ENCODE measurements at regions not wholly inside any gene's neighbourhood (a gene's known extent, or its start where the extent isn't known, plus 50 kb on each side); places are given as distances from the start of the nearest gene placed in this dataset.

DNA sequence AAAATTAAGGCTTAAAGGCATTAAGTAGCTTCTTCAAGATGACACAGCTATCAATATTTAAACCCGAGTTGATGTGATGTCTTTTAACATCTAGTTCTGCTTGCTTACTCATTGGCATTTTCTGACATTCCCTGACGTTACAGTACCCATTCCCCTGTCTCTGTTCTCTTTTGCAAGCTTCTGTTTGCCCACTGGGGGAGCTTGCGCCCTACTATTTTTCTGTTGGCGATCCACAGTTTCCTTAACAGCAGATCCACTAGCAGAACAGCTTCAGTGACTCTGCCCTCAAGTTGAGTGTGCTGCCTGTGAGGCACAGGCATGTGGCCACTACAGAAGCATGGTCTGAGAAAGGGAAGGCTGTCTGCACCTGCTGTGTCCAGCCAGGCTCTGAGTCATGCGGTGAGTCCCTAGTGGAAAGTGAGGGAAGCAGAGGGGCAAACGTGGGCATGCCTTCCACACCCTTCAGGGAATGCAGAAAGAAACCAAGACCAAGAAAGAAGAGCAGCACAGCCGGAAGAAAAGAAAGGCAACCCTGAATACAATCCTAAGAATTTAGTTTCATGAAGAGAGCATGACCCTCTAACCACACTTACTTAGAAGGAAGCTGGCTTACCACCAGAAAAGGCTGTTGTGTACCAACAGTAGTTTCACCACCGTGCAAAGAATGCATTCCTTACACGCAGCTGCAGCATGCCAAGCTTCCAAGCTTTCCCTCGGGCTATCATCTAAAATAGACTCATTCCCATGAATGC is 97.7 kb upstream of the VGLL2 start:
- H3K9me3 ChIP-seq = no peaks in the 10 kb centered on the region
- H3K4me1 ChIP-seq = no peaks in the 10 kb centered on the region
- DNase-seq (peak; percentile 14 to 73 (median 18)), ATAC-seq (peak; percentile 48)
- TF ChIP-seq POLR2A (IDR thresholded peaks at IDR 0.05) = no peak
- TF ChIP-seq, protein P1, sequence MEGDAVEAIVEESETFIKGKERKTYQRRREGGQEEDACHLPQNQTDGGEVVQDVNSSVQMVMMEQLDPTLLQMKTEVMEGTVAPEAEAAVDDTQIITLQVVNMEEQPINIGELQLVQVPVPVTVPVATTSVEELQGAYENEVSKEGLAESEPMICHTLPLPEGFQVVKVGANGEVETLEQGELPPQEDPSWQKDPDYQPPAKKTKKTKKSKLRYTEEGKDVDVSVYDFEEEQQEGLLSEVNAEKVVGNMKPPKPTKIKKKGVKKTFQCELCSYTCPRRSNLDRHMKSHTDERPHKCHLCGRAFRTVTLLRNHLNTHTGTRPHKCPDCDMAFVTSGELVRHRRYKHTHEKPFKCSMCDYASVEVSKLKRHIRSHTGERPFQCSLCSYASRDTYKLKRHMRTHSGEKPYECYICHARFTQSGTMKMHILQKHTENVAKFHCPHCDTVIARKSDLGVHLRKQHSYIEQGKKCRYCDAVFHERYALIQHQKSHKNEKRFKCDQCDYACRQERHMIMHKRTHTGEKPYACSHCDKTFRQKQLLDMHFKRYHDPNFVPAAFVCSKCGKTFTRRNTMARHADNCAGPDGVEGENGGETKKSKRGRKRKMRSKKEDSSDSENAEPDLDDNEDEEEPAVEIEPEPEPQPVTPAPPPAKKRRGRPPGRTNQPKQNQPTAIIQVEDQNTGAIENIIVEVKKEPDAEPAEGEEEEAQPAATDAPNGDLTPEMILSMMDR (IDR thresholded peaks at IDR 0.05) = peak in 1 of 7 experiments; percentile 29
- H3K27me3 ChIP-seq = no peaks in the 10 kb centered on the region
- intact Hi-C loops (cut with DNase I) = no loop called here
- 31 to 38% methylated on average over 10 of the region's 10 CpGs for whole genome bisulfite sequencing, 2 donors
- no peak overlapping the region for H3K4me3 ChIP-seq
- H3K27ac ChIP-seq = no peak overlapping the region
- H3K36me3 ChIP-seq (replicated peaks in 1 of 2; ENCODE audit: insufficient read depth in 1 of 2, low read depth in 2 of 2) = no peaks in the 10 kb centered on the region

DNA sequence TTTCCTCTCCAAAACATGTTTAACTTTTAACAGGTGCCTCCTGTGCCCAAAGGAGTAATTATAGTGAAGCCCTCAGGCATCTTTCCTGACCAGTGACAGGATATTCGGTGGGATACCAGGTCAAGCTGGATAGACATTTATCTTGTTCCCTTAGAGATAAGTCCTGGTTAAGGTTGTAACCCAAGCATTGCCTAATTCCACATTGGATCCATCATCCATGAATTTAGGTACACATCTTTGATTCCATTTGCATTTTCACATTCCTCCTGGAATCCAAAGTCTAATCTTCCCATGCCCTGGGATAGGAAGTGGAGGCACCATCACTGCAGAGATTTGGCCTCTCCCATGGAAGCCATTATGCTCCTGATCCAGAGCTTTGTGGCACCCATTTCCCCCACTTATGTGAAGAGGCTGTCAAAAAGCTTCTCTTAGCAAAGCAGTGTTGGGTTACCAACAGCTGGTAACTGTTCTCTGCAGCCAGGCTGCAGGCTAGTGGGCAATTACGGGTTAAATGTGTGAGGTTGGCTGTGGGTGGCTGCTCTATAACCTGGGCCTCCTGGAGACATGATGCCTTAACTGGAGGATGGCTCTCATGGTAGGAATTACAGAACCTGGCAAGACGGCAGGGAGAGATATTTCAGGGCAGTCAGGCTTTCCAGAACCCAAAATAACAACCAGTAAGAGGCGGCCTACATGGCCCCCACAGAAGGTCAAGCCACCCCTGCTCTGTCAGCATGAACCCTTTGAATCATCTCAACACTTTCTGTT is 96.9 kb upstream of the VGLL2 start:
- Histone ChIP-seq H3K27ac (no peak overlapping the region), H3K4me1 (no peaks in the 10 kb centered on the region), H3K36me3 (replicated peaks in 1 of 2; ENCODE audit: insufficient read depth in 1 of 2, low read depth in 2 of 2) (no peaks in the 10 kb centered on the region), H3K4me3 (no peak overlapping the region), H3K9me3 (no peaks in the 10 kb centered on the region), H3K27me3 (no peaks in the 10 kb centered on the region)
- 34 to 51% methylated on average over 4 of the region's 4 CpGs for WGBS, 2 donors
- no peak for TF ChIP-seq POLR2A (IDR thresholded peaks at IDR 0.05)
- TF ChIP-seq, protein P1 (IDR thresholded peaks at IDR 0.05) = no peak
- DNase-seq (no peak), ATAC-seq (no peak)
- intact Hi-C loops (cut with DNase I) = no loop called here

DNA sequence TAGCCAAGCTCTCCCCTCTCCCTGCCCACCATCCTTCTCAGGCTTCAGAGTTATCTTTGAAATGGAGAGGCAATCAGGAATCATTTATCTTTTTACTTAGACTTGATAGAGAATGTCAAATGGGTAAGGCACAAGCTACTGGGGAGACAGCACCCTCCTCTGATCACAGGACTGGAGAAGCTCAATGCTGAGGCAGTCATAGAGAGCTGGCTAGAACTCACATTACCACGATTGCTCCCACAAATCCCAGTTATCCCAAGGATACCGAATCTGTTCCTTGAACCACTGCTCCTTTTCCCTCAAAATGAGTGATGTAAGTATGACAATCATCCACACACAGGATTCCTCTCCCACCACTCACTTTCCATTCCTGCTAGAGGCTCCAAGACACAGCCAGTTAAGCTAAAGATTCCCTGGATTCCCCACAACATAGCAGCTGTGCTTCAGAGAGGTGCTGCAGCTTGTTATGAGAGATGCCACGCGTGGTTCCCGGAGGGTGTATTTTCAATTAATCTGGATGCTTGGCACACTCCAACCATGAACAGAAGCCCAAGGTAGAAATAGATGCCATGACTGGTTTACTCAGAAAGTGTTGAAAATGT is 96.2 kb upstream of the VGLL2 start:
- intact Hi-C loops (cut with DNase I) = no loop called here
- H3K9me3 ChIP-seq = no peaks in the 10 kb centered on the region
- DNase-seq (no peak), ATAC-seq (no peak)
- H3K4me1 ChIP-seq = no peaks in the 10 kb centered on the region
- H3K36me3 ChIP-seq (replicated peaks in 1 of 2; ENCODE audit: insufficient read depth in 1 of 2, low read depth in 2 of 2) = no peaks in the 10 kb centered on the region
- H3K27ac ChIP-seq = no peak overlapping the region
- H3K27me3 ChIP-seq = no peaks in the 10 kb centered on the region
- no peak overlapping the region for H3K4me3 ChIP-seq
- TF ChIP-seq, protein P1 (IDR thresholded peaks at IDR 0.05) = no peak
- TF ChIP-seq POLR2A (IDR thresholded peaks at IDR 0.05) = no peak
- WGBS, 2 donors = 47 to 51% methylated on average over 5 of the region's 5 CpGs

DNA sequence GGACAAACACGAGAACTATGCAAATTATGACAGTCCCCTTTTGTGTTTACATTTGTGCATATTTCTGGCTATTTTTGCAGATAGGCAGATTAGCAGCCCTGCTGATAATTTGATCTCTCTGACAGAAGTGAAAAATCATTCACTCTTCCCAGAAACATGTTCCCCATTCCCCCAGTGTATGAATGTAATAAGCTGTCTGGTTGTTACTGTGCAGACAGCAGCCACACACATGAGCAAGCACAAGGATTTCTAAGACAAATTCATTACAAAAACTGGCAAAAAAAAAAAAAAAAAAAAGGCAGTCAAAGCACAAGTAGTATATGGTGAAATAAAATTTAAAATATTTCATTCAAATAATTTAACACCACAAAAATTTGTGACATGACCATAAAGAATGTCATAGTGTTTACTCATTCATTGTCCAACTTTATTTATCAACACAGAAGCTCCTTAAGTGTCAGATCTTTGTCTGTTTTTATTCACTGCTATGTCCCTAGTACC is 95.5 kb upstream of the VGLL2 start:
- no peak overlapping the region for H3K4me3 ChIP-seq
- WGBS, 2 donors = 10 to 11% methylated on average over 1 of the region's 1 CpG

More for the DNA sequence above, 95.5 kb upstream of the VGLL2 start:
- no peak overlapping the region for H3K27ac ChIP-seq
- no peaks in the 10 kb centered on the region for H3K27me3 ChIP-seq
- H3K36me3 ChIP-seq (replicated peaks in 1 of 2; ENCODE audit: insufficient read depth in 1 of 2, low read depth in 2 of 2) = no peaks in the 10 kb centered on the region
- no peak for DNase-seq
- no peaks in the 10 kb centered on the region for H3K9me3 ChIP-seq
- TF ChIP-seq POLR2A (IDR thresholded peaks at IDR 0.05) = no peak
- TF ChIP-seq, protein P1 (IDR thresholded peaks at IDR 0.05) = no peak
- H3K4me1 ChIP-seq = no peaks in the 10 kb centered on the region
- intact Hi-C loops (cut with DNase I) = no loop called here
- no peak for ATAC-seq
